IMR-90 (cell line): ENCODE measurements at regions not wholly inside any gene's neighbourhood (a gene's known extent, or its start where the extent isn't known, plus 50 kb on each side); places are given as distances from the start of the nearest gene placed in this dataset.

ENCODE experiments used
- ATAC-seq: fragments of 200-7000 bp; cut with Tn5 transposase; 2 replicates; pipeline ENCODE4 v1.9.1; 2020; ENCODE audit warnings: low read depth, mild to moderate bottlenecking, moderate library complexity
- BruUV-seq: library from RNA; stranded (reverse); fragments of 400-500 nt; replicated peaks from 2 replicates; lab custom pipeline; 2021; lab: Mats Ljungman, UMichigan
- CTCF ChIA-PET: fragments of 300-600 bp; formaldehyde crosslinking; extraction: SDS; loops from one replicate; lab custom pipeline; 2021; ENCODE audit warnings: antibody characterized with exemption; lab: Yijun Ruan, JAX
- POLR2A ChIA-PET: fragments of 300-600 bp; sonication (Branson Sonifier 250); formaldehyde crosslinking; loops from one replicate; lab custom pipeline; 2022; ENCODE audit warnings: antibody characterized with exemption; ENCODE audit not compliant: unreplicated experiment; lab: Charles Lee
- DNase-seq: peaks from one replicate; pipeline ENCODE4 v3.0.0; 2013
- H2AFZ ChIP-seq: replicated peaks from 2 replicates; pipeline ENCODE3; 2013; ENCODE audit warnings: low read length, mild to moderate bottlenecking; ENCODE audit not compliant: poor library complexity
- H2AK5ac ChIP-seq: 2 replicates; pipeline ENCODE4 v1.6.1; 2013; ENCODE audit warnings: low read depth, low read length, inconsistent platforms
- H2AK9ac ChIP-seq: replicated peaks from 2 replicates; pipeline ENCODE3; 2013; ENCODE audit warnings: mild to moderate bottlenecking, low read depth, low read length, moderate library complexity; ENCODE audit not compliant: poor library complexity
- H2BK120ac ChIP-seq: 2 replicates; pipeline ENCODE4 v1.6.1; 2013; ENCODE audit warnings: low read depth, low read length, inconsistent platforms
- H2BK15ac ChIP-seq: 3 replicates; pipeline ENCODE4 v1.6.1; 2013; ENCODE audit warnings: low read depth, low read length, inconsistent platforms
- H2BK20ac ChIP-seq: 2 replicates; pipeline ENCODE4 v1.6.1; 2013; ENCODE audit warnings: low read depth, mild to moderate bottlenecking, inconsistent platforms, low read length, moderate library complexity
- H2BK5ac ChIP-seq: 2 replicates; pipeline ENCODE4 v1.6.1; 2013; ENCODE audit warnings: mild to moderate bottlenecking, low read depth, low read length, inconsistent platforms; ENCODE audit not compliant: poor library complexity, severe bottlenecking
- H3K14ac ChIP-seq: replicated peaks from 2 replicates; pipeline ENCODE4 v1.6.1; 2013; ENCODE audit warnings: low read depth, low read length, inconsistent platforms
- H3K18ac ChIP-seq: 2 replicates; pipeline ENCODE4 v1.6.1; 2013; ENCODE audit warnings: low read depth, low read length, control low read depth
- H3K23ac ChIP-seq: 2 replicates; pipeline ENCODE4 v1.6.1; 2013; ENCODE audit warnings: low read depth, low read length, inconsistent platforms
- H3K27ac ChIP-seq: 2 replicates; pipeline ENCODE4 v1.5.1; 2013; ENCODE audit warnings: mild to moderate bottlenecking, control low read depth, low read length; ENCODE audit not compliant: insufficient read depth
- H3K27me3 ChIP-seq: 2 replicates; pipeline ENCODE4 v1.6.1; 2013; ENCODE audit warnings: low read length; ENCODE audit not compliant: control insufficient read depth, insufficient read depth
- H3K36me3 ChIP-seq: 2 replicates; pipeline ENCODE4 v1.6.1; 2013; ENCODE audit warnings: low read length, mixed read lengths; ENCODE audit not compliant: control insufficient read depth, insufficient read depth
- H3K4ac ChIP-seq: 2 replicates; pipeline ENCODE4 v1.6.1; 2013; ENCODE audit warnings: low read depth, low read length, inconsistent platforms
- H3K4me1 ChIP-seq: 2 replicates; pipeline ENCODE4 v1.6.1; 2013; ENCODE audit warnings: low read length, mixed read lengths; ENCODE audit not compliant: control insufficient read depth, insufficient read depth
- H3K4me2 ChIP-seq: 2 replicates; pipeline ENCODE4 v1.6.1; 2013; ENCODE audit warnings: low read depth, mild to moderate bottlenecking, control low read depth, low read length, moderate library complexity
- H3K4me3 ChIP-seq: 2 replicates; pipeline ENCODE4 v1.5.1; 2013; ENCODE audit warnings: low read depth, mild to moderate bottlenecking, control low read depth, low read length, moderate library complexity; ENCODE audit not compliant: insufficient read depth
- H3K56ac ChIP-seq: 2 replicates; pipeline ENCODE4 v1.6.1; 2013; ENCODE audit warnings: low read length, inconsistent platforms; ENCODE audit not compliant: insufficient read depth; ENCODE audit errors: extremely low read depth
- H3K79me1 ChIP-seq, 2 experiments: 2 replicates each; pipeline ENCODE4 v1.6.1; 2013; ENCODE audit warnings: low read length in 2 of 2, inconsistent platforms in 1 of 2, low read depth in 1 of 2
- H3K9ac ChIP-seq: 2 replicates; pipeline ENCODE4 v1.6.1; 2013; ENCODE audit warnings: low read depth, low read length, control low read depth
- H3K9me1 ChIP-seq: 2 replicates; pipeline ENCODE4 v1.6.1; 2013; ENCODE audit warnings: low read length, inconsistent platforms; ENCODE audit not compliant: insufficient read depth
- H3K9me3 ChIP-seq: 2 replicates; pipeline ENCODE4 v1.6.1; 2013; ENCODE audit warnings: low read length; ENCODE audit not compliant: control insufficient read depth, insufficient read depth
- H4K20me1 ChIP-seq: 2 replicates; pipeline ENCODE4 v1.6.1; 2013; ENCODE audit warnings: low read length, inconsistent platforms; ENCODE audit not compliant: insufficient read depth
- H4K5ac ChIP-seq: 2 replicates; pipeline ENCODE4 v1.6.1; 2013; ENCODE audit warnings: mild to moderate bottlenecking, low read depth, low read length, control low read depth
- H4K8ac ChIP-seq, 2 experiments: 2 replicates each; pipeline ENCODE4 v1.6.1; 2013; ENCODE audit warnings: low read depth in 2 of 2, low read length in 2 of 2, control low read depth in 1 of 2, inconsistent platforms in 1 of 2
- H4K91ac ChIP-seq: 2 replicates; pipeline ENCODE4 v1.6.1; 2013; ENCODE audit warnings: low read depth, low read length, inconsistent platforms; ENCODE audit not compliant: insufficient read depth
- BHLHE40 ChIP-seq: fragments of 150-350 bp; IDR thresholded peaks from 2 replicates; pipeline ENCODE4 v1.6.1; 2016; ENCODE audit warnings: mild to moderate bottlenecking, low read depth, low read length
- CEBPB ChIP-seq: IDR thresholded peaks from 2 replicates; pipeline ENCODE4 v1.6.1; 2012; ENCODE audit warnings: low read depth, low read length, improper control_type of control experiment
- CHD1 ChIP-seq: IDR thresholded peaks from 2 replicates; pipeline ENCODE4 v1.6.1; 2012; ENCODE audit warnings: low read depth, low read length, improper control_type of control experiment
- FOS ChIP-seq: fragments of 150-350 bp; IDR thresholded peaks from 2 replicates; pipeline ENCODE4 v1.6.1; 2016; ENCODE audit warnings: low read depth, low read length
- MAFK ChIP-seq: IDR thresholded peaks from 2 replicates; pipeline ENCODE4 v1.6.1; 2012; ENCODE audit warnings: low read depth, low read length, improper control_type of control experiment
- MAZ ChIP-seq: IDR thresholded peaks from 2 replicates; pipeline ENCODE4 v1.6.1; 2012; ENCODE audit warnings: low read depth, mild to moderate bottlenecking, low read length, improper control_type of control experiment, moderate library complexity, borderline replicate concordance
- RAD21 ChIP-seq: IDR thresholded peaks from 2 replicates; pipeline ENCODE4 v1.6.1; 2012; ENCODE audit warnings: low read length, improper control_type of control experiment
- RCOR1 ChIP-seq: IDR thresholded peaks from 2 replicates; pipeline ENCODE4 v1.6.1; 2012; ENCODE audit warnings: mild to moderate bottlenecking, low read length, improper control_type of control experiment; ENCODE audit not compliant: insufficient replicate concordance
- RFX5 ChIP-seq: IDR thresholded peaks from 2 replicates; pipeline ENCODE4 v1.8.0; 2012; ENCODE audit warnings: low read depth, mild to moderate bottlenecking, low read length, moderate library complexity
- SMC3 ChIP-seq: fragments of 150-350 bp; IDR thresholded peaks from 2 replicates; pipeline ENCODE4 v1.6.1; 2016; ENCODE audit warnings: low read depth, mild to moderate bottlenecking, antibody characterized with exemption, low read length, moderate library complexity
- WGBS, 2 experiments: methylation state at CpG; one replicate each; pipeline versions ENCODE4 v1.1.5 to v1.1.7; 2013; ENCODE audit warnings: missing lambda C conversion rate in 2 of 2; ENCODE audit not compliant: insufficient read length in 1 of 2; ENCODE audit errors: extremely low coverage in 2 of 2; 5-methylcytosine and 5-hydroxymethylcytosine counted together
- dilution Hi-C: fragments of 300-500 bp; cut with HindIII; formaldehyde crosslinking; loops from one replicate; pipeline ENCODE4 v1.14.3; 2018; ENCODE audit warnings: low sequenced_read_pairs; ENCODE audit not compliant: unreplicated experiment
- in situ Hi-C: fragments of 300-500 bp; cut with MboI; formaldehyde crosslinking; loops from 3 replicates; pipeline ENCODE4 v1.14.3; 2019; ENCODE audit warnings: low sequenced_read_pairs, inconsistent platforms, mixed read lengths
- intact Hi-C: fragments of 100-400 bp; cut with micrococcal nuclease; formaldehyde crosslinking; loops from 2 replicates; pipeline ENCODE4 v1.10.0; 2022
- TF ChIP-seq, protein P1 (sequence below): fragments of 150-350 bp; IDR thresholded peaks from 2 replicates; pipeline ENCODE4 v1.6.1; 2016; ENCODE audit warnings: low read depth, mild to moderate bottlenecking, low read length, moderate library complexity, borderline replicate concordance

DNA sequence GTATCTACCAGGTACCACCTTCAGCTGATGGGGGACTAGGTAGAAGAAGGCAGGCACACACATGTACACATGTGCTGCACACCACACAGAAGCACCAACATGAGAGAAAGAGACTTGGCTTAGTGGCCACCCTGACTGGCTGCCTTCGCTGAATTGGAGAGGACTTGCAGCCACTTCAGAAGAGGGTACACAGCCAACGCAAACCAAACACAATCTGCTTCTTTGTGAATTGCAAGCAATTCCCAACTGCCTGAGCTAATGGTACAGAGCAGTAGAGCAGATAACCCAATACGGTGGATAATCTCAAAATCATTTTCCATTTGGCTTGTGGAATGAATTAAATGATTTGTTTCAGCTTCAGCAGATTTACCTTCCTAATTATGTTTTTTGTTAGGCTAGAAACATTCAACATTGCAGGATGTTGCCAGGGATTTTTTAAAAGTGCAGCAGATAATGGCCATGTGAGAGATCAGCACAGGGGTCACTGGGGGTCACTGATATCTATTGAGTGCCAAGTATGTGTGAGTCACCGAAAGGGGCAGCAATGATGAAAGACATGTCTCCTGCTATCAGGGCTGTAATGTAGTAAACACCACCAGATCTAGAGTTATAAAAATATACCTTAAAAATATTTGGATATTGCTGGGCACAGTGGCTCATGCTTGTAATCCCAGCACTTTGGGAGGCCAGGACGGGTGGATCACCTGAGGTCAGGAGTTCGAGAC lies 652.6 kb downstream of the BCL11A start:
- Histone ChIP-seq H3K4me1 (no peaks in the 10 kb centered on the region), H3K9me1 (no peaks in the 10 kb centered on the region), H4K8ac (no peak overlapping the region), H2BK5ac (no peak overlapping the region), H3K4me3 (no peak overlapping the region), H3K23ac (no peak overlapping the region), H3K79me1 (no peaks in the 10 kb centered on the region), H4K91ac (no peak overlapping the region), H3K27ac (no peak overlapping the region), H3K18ac (no peak overlapping the region), H3K9me3 (no peaks in the 10 kb centered on the region; the same call in 1 of the 2 replicates), H2AK9ac (no peak overlapping the region), H3K56ac (no peak overlapping the region), H3K27me3 (no peaks in the 10 kb centered on the region), H3K14ac (no peak overlapping the region), H2AK5ac (no peak overlapping the region), H3K9ac (no peak overlapping the region), H2BK15ac (no peak overlapping the region), H4K20me1 (no peaks in the 10 kb centered on the region), H3K4me2 (no peak overlapping the region), H2BK120ac (no peak overlapping the region), H2AFZ (no peak overlapping the region), H4K5ac (no peak overlapping the region), H2BK20ac (no peak overlapping the region), H3K36me3 (no peaks in the 10 kb centered on the region), H3K4ac (no peak overlapping the region)
- ATAC-seq (no peak), DNase-seq (no peak)
- WGBS, 2 experiments: no CpG with 5 or more reads among the region's 6 CpGs
- CTCF ChIA-PET: no interaction called here
- TF ChIP-seq SMC3: no peak
- TF ChIP-seq BHLHE40: no peak
- no peak for TF ChIP-seq CEBPB
- TF ChIP-seq RCOR1: no peak
- no peak for TF ChIP-seq MAFK
- TF ChIP-seq MAZ: no peak
- TF ChIP-seq FOS: no peak
- no peak for TF ChIP-seq CHD1
- TF ChIP-seq RAD21: no peak
- TF ChIP-seq RFX5: no peak
- TF ChIP-seq, protein P1, sequence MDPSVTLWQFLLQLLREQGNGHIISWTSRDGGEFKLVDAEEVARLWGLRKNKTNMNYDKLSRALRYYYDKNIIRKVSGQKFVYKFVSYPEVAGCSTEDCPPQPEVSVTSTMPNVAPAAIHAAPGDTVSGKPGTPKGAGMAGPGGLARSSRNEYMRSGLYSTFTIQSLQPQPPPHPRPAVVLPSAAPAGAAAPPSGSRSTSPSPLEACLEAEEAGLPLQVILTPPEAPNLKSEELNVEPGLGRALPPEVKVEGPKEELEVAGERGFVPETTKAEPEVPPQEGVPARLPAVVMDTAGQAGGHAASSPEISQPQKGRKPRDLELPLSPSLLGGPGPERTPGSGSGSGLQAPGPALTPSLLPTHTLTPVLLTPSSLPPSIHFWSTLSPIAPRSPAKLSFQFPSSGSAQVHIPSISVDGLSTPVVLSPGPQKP: no peak
- POLR2A ChIA-PET: no interaction called here
- no TSS peak for BruUV-seq
- dilution Hi-C loops: no loop called here
- intact Hi-C loops: no loop called here
- in situ Hi-C loops: no loop called here
